Superior temporal gyrus (tissue), 1 donor: ENCODE measurements at regions not wholly inside any gene's neighbourhood (a gene's known extent, or its start where the extent isn't known, plus 50 kb on each side); places are given as distances from the start of the nearest gene placed in this dataset.

Experiments
- DNase-seq: peaks from one replicate; pipeline ENCODE4 v3.0.0-alpha.2; 2016; ENCODE audit errors: extremely low spot score

DNA sequence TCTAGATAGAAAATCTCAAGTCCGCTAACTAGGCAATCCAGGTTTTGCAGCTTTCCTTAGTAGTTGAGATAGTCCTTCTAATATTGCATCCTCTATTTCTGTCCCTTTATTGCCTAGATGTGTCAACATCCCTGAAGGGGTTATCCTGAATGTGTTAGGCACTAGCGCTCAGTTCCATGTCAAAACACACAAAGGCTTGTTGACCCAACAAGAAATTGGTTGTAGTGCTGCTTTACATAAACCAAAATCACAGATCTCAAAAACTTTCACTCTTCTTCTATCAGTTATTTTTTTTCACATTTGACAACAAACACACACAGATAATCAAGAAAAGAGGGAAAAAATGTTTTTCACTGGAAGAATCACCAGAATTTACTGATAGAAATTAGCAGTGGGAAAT, 51.4 kb upstream of the SOX2 start:
- DNase-seq, result peak; percentile 71

DNA sequence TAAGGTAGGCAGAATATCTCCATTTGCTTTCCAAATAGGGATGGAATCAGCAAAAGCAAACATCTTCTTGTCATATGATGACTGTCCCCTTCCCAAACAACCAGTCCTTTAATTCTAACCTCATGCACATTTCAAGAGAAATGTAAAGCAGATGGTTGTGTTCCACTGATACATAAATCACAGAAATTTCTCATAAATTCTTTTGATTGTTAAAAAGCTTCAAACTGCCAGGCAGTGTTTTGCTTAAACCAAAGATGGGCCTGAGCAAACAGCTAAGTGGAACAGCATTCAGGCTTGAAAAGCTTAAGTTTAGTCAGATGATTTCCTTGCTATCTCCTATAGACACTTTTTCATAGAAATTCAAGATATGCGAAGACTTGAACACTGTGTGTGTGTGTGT, 74.3 kb upstream of the SOX2 start:
- no peak for DNase-seq

DNA sequence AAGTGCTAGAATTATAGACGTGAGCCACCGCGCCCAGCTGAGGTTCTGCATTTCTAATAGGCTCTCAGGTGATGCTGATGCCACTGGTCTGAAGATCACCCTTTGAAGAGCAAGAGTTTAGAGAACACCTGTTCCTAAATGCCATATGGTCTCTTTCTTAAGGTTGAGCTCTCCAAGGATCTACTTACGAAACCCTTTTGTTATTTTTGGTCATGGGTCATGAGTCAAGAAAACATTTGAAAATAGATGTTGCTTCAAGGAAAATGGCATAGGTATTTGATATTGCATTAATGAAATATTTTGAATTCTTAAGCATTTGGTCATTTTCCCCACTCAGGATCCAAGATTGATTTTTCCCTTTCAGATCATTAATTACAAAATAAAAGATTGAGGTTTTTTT, 74.7 kb upstream of the SOX2 start:
- no peak for DNase-seq

DNA sequence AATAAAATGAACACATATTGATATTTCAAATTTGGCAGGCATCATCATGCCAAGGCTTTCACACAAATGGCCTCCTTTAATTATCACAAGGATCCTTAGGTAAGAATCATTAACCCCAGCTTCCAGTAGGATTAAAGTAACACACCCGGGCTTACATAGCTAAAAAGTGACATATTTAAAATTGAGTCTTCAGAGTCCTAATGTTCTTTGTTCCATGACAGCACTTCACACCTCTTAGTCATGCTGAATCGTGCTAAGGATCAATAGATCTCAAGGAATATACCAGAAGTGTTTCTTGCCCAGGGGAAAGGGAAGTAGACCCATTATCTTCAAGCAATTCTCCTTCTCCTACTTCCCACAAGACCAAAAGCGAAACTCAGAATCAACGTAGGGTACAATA, 76.6 kb upstream of the SOX2 start:
- no peak for DNase-seq

DNA sequence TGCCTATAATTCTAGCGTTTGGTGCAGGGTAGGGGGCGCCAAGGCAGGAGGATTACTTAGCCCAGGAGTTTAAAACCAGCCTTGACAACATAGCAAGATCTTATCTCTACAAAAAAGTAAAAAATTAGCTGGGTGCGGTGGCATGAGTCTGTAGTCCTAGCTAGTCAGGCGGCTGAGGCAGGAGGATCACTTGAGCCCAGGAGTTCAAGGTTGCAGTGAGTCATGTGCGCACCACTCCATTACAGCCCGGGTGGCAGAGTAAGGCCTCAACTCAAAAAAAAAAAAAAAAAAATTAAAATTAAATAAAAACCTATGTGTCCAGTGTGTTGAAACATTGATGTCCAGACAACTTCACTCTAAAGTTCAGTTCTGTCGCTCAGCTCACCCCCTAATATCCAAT, 78.2 kb upstream of the SOX2 start:
- DNase-seq, result no peak

DNA sequence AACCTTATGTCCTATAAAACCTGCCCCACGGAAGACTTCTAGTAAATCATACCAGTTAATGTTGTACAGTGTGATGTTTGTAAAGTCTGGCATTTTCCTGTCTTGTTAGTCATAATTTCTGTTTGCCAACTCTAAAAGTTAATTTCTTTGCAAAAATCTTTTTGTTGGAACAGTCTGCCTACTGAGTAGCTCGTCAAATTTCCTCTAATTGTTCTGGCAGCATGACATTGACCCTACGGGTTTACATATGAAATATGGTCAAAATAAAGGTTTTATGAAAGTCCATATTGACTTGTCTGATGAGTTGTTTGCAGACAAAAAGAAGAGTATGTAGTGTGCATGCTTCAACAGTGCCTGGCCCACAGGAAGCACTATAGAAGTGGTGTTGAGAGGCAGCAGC, 79.8 kb upstream of the SOX2 start:
- peak; percentile 38 for DNase-seq

DNA sequence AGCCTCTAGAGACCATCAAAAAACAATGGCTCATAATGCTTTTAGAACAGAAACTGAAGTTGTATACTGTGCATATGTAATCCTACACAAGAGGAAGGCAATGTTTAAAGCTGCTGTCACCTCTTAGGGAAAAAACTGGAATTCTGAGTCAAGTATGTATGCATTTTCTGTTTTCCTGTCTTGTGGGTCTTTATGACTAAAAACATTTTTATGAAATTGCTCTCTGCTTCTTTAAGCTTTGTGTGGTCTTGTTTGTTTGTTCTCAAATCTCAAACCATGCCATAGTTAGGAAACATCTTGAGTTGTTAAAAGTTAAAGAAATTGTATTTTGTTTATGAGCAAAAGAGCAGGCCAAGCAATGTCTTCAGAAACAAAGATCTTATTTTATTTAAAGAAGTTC, 80.9 kb upstream of the SOX2 start:
- no peak for DNase-seq

DNA sequence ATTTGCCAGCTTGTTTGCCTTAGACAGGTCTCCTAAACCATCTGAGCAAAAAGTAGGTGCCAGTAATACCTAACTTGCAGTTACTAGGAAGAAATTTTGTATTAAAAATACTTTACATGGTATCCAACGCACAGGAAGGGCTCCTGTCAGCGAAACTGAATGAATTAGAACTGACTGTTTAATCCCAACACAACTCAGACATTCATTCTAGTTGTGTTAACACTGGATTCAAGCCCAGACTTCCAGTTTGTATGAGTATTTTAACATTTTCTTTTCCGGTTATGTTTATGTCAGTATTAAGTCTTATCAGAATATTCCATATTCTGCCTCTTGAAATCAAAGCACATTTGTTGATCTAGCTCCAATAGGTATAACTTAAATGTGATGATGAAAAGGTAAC, 82.0 kb upstream of the SOX2 start:
- peak; percentile 77 for DNase-seq

DNA sequence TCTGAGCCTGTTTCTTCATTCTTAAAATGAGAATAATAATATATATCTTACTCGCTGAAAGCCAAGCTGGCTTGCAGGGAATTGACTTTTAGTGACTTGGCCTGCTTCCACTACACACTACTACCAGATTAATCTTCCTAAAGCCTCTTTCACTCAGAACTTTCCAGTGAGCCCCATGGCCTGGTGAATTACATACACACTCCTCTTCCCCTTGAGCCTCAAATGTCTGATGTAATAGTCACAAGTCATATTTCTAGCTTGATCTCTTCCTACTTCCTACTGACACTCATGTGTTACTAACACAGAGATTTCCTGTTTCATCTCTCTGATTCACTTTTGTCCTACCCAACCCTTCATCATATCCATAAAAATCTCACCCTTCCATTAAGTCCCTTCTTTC, 82.7 kb upstream of the SOX2 start:
- DNase-seq, result peak; percentile 52

DNA sequence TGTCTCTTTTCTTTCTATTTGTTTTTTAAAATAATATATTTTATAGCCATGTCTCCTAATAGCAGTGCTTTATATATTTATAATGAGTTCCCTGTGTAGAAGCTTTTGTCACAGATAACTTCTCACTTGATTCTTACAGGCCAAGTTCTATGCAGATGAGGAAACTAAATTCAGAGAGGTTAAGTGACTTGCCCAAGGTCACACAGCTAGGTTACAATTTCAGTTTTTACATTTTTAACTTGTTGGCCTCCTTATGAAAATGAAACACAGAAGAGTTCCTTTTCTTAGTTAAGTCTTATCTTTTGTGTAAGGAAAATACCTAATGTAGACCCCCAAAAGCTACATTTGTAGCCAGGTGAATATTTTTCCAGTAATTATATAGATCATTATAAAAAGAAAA, 83.3 kb upstream of the SOX2 start:
- no peak for DNase-seq

DNA sequence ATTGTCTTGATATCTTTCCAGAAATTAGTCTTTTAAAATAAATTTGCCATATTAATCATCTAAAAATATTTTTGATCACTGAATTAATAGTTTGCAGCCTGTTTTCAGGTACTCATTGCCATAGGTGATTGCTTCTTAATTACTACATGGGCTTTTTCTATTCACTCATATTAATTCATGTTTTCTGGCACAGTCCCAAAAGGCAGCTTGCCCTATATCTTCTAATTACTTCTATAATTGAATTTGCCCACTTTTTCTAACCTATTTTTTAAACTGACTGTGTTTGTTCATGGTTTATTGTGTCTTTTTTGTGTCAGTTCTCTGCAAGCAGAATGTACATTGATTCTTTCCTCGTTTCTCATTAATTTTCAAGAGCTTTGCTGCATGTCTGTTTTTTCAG, 85.7 kb upstream of the SOX2 start:
- DNase-seq, result peak; percentile 68

DNA sequence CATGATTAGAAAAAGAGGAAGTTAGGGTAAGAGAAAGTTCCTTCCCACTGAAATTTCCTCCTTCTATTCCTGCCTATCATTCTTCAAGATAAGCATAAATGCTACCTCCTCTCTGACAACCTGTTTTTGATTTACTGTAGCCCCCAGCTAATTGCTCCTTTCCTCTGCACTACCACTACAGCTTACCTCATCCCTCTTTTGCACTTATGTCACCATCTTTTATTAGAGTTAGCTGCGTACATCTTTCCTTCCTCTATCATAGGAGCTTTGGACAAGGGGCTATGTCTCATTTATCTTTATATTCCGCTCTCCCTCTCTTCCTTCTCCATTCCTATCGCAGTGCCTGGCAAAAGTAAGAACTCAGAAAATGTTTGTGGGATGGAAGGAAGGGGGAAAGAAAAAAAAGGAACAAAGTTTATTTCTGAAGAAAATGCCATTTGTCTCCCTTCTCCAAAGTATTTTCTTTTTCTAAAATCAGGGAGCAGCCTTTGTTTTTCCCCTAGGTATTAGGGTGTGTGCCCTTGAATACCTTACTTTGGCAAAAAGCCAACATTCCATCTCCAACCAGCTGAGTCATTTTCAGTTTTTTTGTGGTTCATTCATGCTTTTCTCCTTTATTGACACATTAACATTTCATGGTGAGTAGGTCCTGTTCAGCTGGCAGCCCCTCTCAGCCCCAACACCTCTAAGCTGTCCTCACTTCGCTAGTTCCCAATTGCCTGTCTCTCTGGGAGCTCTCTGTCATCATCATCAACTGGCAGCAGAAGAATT, 87.6 kb upstream of the SOX2 start:
- peak; percentile 63 for DNase-seq

DNA sequence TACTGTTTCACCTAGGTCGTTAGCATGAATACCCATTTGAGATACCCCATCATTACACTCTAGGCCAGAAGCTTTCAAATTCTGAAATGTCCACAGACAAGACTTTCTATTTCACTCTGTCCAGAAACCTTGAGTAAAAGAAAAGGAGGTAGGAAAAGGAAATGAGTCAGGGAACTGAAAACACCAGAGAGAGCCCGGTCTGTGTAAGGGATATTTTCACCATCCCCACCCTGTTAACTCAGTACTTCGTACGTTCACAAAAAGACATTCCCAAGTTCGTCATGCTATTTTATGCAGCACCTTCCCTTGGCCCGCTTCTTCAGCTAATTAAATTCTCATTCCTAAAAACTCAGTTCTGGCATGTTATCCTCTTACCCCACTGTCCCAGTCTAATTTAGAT, 89.4 kb upstream of the SOX2 start:
- peak; percentile 66 for DNase-seq

DNA sequence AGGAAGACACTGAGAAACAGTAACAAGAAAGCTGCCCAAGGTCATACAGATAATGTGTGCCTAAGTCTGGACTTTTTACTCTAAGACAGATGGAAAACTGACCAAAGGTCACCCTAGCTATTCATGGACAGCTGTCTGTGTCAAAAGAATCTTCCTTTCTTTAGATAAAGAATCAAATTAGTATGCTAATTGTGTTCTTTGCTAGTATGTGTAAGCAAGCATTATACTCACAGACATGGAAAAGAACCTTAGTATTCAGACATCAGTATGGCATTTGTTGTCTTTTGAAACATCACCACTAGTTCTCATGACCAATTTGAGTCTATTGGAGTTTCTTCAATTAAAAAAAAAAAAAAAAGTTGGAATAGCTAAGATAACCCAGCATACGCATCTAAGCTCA, 91.8 kb upstream of the SOX2 start:
- DNase-seq, result peak; percentile 66

DNA sequence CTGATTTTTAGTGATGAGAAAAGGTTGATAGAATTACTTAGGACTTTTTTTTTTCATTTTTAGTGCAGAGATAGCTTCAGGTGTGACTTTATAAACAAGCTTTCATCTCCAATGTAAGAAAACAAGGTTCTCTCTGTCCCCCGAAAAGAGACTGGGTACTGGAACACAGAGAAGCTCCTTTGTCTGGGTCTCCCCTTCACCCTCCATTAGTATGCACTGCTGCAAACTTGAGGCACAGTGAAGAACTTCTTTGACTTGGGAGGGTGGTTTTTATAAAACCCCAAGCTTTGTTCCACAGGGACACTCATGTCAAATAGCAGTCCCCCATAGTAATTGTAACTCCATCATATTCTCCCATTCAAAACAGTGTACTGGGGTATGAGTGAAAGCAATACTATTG, 93.5 kb upstream of the SOX2 start:
- DNase-seq, result no peak

DNA sequence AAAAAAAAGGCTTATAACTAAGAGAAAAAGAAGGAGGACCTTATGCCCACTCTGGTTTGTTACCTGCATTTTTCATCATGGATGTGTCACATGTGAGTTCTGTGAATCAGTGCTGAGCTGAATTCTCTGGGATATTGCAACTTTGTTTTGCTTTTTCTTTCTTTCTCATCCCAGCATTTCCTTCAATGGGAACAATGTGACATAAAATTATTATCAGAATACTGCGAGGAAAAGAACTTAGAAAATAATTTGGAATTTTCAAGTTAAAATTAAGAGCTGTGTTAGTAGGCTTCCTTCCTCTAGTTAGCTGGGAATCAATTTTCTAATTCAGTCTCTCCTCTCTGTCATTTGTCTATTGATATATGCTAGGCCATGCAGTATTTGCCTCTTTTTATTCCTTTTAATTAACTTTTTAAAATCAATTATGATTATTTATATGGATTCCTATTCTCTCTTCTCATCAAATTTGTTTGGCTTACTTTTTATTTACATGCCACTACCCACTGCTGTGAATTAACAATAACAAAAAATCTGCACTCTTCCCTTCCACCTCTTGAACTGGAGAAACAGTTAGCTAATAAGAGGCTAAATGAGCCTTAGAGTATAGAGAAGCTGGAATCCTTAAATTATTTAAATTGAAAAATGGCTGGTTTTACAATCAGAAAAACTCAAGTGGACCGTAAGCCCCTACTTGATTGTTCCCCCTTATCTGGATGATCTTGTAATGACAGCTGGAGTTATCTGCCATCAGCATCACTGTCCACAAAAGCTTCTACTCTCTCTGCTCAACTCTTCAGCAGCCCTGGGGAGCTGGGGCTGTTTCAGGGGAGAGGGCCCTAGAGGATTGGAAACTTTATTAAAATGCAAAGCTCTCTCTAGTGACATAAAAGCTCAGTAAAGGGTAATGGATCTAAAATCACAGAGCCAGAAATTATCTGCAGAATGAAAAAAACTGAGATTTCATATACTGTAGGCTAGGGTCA, 95.3 kb upstream of the SOX2 start:
- DNase-seq, result peak; percentile 81

DNA sequence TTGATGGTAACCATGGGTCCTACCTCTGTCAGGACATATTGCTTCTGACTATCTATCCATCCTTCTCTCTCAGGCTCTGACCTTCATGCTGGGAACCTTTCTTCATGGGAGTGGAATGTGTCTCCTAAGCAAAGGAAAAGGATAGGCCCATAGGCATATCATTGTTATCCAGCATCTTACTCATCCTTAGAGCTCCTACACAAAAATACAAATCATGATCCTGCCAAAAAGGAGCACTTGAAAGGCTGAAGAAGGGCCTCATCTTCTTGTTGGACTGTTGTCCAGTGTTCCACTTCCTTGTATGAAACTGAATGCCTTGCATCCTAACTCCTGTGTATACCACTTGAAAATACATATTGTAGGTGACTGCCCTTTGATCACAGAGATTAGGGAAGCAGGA, 96.1 kb upstream of the SOX2 start:
- no peak for DNase-seq

DNA sequence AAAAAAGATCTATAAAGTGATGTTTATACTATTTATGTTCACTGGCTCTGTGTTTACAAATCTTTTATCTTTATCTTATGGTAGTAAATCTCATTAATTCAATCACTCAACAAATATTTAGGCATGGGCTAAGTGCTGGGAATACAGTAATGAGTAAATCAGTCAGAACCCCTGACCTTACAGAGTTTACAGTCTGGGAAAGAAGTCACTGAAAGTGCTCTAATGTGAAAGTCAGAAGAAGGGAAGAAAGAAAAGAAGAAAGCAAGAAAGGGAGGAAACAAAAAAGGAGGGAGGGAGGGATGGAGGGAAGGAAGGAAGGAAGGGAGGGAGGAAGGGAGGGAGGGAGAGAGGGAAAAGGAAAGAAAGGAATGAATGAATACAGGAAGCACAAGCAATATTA, 96.8 kb upstream of the SOX2 start:
- DNase-seq, result no peak

DNA sequence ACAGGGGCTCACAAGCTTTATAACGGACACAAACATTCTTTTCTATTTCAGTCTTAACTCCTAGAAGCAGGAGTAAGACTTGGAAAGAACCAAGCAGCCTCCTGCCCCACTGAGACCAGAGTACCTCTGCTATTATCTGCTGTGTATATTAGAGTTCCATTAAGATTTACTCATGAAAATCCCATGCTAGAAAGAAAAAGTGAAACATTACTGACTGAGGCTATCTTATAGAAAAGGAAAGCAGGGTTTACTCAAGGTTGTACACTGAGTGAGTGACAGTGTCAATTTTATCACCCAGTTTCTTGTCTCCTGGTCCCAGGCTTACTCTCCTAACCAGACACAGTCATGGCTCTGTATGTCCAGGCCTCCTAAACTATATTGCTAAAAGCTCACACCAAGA, 97.9 kb upstream of the SOX2 start:
- DNase-seq, result peak; percentile 85

DNA sequence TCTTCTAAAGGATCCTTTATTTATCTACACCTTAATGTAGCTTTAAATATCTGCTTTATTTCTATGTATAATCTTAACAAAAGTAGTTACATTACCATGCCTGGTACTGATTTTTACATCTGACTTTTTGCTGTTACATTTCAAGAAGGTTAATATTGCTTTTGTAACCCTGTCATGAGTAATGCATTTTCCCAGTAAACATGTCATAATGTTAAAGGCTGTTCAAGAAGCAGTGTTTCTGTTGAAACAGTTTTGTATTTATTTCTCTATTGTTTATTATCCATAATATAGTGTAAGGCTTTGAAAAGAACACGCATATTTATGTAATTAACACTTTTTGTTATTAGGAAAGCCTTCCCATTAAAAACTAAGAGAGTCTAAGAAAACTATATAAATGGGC, 98.5 kb upstream of the SOX2 start:
- peak; percentile 72 for DNase-seq

DNA sequence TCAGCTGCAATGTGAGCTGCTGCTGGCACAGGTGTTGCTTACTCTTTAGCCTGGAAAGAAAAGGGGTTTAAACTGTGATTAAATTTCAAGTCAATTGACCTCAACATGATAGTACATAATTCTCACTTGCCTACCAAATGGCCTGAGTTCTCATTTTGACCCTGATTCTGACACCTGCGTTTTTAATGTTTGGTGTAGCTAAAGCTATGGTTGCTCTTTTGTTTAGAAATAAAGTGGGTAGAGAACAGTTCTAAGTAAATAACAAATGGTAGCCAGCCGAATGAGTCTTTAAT, 100.8 kb upstream of the SOX2 start:
- peak; percentile 73 for DNase-seq

DNA sequence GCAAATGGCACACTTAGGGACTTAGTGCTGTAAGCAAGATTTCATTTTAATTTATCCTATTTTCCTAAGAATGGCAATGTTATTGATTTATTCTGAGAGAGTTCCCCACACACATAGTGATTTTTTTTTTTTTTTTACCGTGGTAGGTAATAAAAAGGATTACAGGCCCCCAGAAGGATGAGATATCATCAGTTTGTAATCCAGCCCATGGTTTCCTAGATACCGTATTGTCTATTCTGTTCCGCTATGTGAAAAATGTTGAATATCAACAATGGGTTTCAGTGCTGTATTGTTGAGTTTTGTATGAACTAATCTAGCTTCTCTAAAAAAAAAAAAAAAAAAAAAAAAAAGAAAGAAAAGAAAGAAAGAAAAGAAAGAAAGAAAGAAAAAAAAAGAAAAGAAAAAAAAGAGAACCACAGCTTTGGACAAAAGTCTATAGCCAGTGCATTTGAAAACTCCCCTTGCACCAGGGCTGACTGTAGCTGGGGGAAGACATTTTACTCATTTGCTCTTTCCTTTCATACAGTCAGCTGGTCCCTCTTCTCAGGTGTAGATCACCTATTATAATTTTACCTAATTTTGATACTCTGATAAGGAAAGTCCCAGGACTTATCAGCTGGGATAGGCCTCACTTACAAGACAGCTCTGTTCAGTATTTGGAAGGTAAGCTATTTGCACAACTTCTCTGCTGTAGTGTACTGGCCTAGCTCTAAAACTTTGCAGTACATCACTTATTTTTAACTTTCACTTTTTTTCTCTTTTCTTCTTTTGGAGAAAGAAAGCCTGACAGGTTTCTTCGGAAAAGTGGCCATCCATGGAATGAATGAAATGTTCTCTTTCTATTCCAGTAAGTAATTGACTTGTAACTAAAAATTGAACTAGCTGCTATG, 101.4 kb upstream of the SOX2 start:
- peak; percentile 82 for DNase-seq
